ENCODE measurements at regions not wholly inside any gene's neighbourhood (a gene's known extent, or its start where the extent isn't known, plus 50 kb on each side); places are given as distances from the start of the nearest gene placed in this dataset.
"Not testable (repeated sequence)": the region's sequence is repeated elsewhere in the genome, so short reads cannot be mapped to it uniquely, and the experiment has no call there.

- no peak for DNase-seq (ENCODE audit: extremely low spot score)
- no peak for TF ChIP-seq CTCF (IDR thresholded peaks at IDR 0.05; ENCODE audit: control extremely low read depth, extremely low read depth, low read depth, missing control alignments)
- ChIA-PET CTCF (interaction anchor here (2.4 kb wide), 1 partner anchor 17 kb away, joined by 6 read pairs; no protein-coding TSS in a partner anchor), POLR2A (no interaction called here)
Measured at GRCh38 chr4:137414802-137415201, 117.5 kb downstream of the PCDH18 start.

DNA sequence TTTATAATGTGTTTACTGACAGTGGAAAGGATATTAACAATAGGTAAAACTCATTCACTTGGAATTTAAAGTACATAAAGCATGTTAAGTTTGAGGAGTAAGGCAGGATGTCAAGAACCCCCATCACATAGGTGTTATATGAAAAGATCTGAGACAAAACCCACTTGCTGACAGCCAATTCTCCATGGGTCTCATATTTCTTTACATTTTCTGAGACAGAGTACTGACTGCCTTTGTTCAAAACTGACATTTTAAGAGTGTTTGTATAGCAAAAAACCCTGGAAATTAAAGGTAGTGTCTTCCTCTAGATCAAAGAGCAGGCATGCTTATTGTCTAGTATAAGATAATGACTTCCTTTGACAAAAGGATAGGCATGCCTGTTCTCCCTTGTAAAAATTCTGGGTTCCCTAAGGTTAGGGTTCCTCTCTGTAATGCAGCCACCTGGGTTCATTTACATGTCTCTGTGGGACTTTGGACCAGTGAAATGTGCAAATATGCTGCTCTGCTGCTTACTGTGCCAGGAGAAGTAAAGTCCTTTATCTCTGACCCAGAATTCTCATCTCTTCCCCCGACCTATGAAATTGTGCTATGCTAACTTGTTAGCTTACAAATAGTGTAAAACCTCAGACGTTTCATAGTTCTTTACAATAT lies 123.6 kb downstream of the PCDH18 start:
- DNase-seq (ENCODE audit: extremely low spot score), result no peak
- ChIA-PET POLR2A (no interaction called here), CTCF (no interaction called here)
- TF ChIP-seq CTCF (IDR thresholded peaks at IDR 0.05; ENCODE audit: control extremely low read depth, extremely low read depth, low read depth, missing control alignments), result no peak

DNA sequence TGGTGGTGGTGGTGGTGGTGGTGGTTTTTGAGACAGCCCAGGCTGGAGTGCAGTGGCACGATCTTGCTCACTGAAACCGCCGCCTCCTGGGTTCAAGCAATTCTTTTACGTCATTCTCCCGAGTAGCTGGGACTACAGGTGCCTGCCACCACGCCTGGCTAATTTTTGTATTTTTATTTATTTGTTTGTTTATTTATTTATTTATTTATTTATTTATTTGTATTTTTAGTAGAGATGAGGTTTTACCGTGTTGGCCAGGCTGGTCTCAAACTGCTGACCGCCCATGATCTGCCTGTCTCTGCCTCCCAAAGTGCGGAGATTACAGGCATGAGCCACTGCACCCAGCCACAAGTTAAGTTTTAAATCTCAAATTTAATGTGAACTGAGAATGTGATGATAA lies 126.5 kb downstream of the PCDH18 start:
- POLR2A ChIA-PET; DNase-seq (ENCODE audit: extremely low spot score): not testable (repeated sequence)
- CTCF ChIA-PET, result interaction anchor here (1.6 kb wide), 1 partner anchor 10 kb away, joined by 5 read pairs; no protein-coding TSS in a partner anchor

GRCh38 chr4:137394018-137394417 lies 138.3 kb downstream of the PCDH18 start:
- DNase-seq (ENCODE audit: extremely low spot score), result no peak
- CTCF ChIA-PET, result interaction anchor here (0.8 to 1.7 kb wide), 2 partner anchors 16 to 28 kb away, joined by 3 to 5 read pairs; no protein-coding TSS in a partner anchor
- TF ChIP-seq CTCF (IDR thresholded peaks at IDR 0.05; ENCODE audit: control extremely low read depth, extremely low read depth, low read depth, missing control alignments), result no peak
- POLR2A ChIA-PET, result no interaction called here

DNA sequence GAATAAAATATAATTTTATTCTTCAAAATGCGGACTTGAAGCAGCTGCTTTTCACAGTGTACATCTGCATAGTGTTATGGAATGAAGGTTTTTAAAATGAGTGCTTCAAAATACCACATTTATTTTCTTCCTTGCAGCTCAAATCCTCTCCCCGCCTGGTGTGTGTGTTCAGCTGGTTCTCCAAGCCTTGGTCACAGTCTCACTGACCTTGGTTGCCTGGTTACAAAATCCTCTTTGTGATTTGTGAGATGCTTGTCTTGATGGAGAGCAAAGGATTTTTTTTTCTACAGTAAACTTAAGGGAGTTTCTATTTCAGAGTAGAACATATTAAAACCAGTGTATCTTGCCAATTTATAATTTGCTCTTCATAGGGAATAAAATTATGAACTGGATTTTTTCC lies 139.2 kb downstream of the PCDH18 start:
- no peak for TF ChIP-seq CTCF (IDR thresholded peaks at IDR 0.05; ENCODE audit: control extremely low read depth, extremely low read depth, low read depth, missing control alignments)
- DNase-seq (ENCODE audit: extremely low spot score), result no peak
- ChIA-PET CTCF (interaction anchor here (1.2 kb wide), 1 partner anchor 23 kb away, joined by 3 read pairs; no protein-coding TSS in a partner anchor), POLR2A (no interaction called here)

DNA sequence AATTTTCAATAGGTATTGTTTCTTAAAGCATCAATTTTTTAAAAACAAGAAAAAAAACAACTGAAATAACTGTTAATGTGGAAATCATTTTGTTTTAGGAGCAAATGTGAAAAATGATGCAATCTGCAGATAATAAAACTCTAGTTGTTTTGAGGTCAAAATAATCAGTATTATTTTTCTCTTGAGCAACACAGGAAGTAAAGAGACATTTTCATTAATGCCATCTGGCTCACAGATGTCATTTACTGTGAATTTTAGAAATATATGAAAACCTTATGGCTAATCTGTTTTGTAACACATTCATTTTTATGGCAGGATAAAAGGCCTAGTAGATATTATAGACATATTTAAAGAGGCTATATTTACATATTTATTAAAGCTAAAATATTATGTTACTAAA lies 141.6 kb downstream of the PCDH18 start:
- no peak for DNase-seq (ENCODE audit: extremely low spot score)
- TF ChIP-seq CTCF (IDR thresholded peaks at IDR 0.05; ENCODE audit: control extremely low read depth, extremely low read depth, low read depth, missing control alignments), result no peak
- ChIA-PET CTCF (no interaction called here), POLR2A (no interaction called here)

GRCh38 chr4:137389911-137390520 lies 142.3 kb downstream of the PCDH18 start:
- POLR2A ChIA-PET, result no interaction called here

More at GRCh38 chr4:137389911-137390520, 142.3 kb downstream of the PCDH18 start:
- CTCF ChIA-PET, result no interaction called here
- DNase-seq (ENCODE audit: extremely low spot score), result no peak
- TF ChIP-seq CTCF (IDR thresholded peaks at IDR 0.05; ENCODE audit: control extremely low read depth, extremely low read depth, low read depth, missing control alignments), result no peak

Data from GM10248 (cell line).